Cardiac septum (tissue), 1 donor: ENCODE measurements at regions not wholly inside any gene's neighbourhood (a gene's known extent, or its start where the extent isn't known, plus 50 kb on each side); places are given as distances from the start of the nearest gene placed in this dataset.
"Not testable (repeated sequence)": the region's sequence is repeated elsewhere in the genome, so short reads cannot be mapped to it uniquely, and the experiment has no call there.

Source experiments
- DNase-seq: peaks from one replicate; pipeline ENCODE4 v3.0.0-alpha.2; 2020; ENCODE audit warnings: low spot score
- intact Hi-C: fragments of 100-400 bp; cut with DNase I; formaldehyde crosslinking; loops from one replicate; pipeline ENCODE4 v1.14.0; 2022
- donor health status: DM: no; HTN: no; CAD: no.

- intact Hi-C loops: no loop called here
- no peak for DNase-seq
Measured at GRCh38 chr2:65789923-65790675, 357.7 kb upstream of the SPRED2 start.

- intact Hi-C loops: no loop called here
- DNase-seq: no peak
Measured at GRCh38 chr2:65788556-65788955, 356.2 kb upstream of the SPRED2 start.

DNA sequence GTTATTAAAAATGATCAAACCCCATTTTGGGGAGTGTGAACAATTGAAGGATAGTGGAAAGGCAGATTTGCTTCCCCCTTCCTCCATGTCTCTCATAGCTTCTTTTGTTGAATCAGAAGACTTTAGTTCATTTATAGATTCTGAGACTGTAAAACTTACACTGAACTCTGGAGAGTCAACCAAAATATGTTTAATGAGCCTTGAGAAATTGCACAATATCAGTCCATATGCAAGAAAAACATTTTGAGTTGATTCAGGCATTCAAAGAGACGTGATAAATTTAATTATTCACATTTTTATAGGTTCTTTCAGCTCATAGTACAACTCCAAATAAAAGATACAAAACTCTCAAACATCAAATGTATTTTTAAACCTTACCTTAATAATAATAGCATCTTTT, 354.4 kb upstream of the SPRED2 start:
- intact Hi-C loops: no loop called here
- no peak for DNase-seq

DNA sequence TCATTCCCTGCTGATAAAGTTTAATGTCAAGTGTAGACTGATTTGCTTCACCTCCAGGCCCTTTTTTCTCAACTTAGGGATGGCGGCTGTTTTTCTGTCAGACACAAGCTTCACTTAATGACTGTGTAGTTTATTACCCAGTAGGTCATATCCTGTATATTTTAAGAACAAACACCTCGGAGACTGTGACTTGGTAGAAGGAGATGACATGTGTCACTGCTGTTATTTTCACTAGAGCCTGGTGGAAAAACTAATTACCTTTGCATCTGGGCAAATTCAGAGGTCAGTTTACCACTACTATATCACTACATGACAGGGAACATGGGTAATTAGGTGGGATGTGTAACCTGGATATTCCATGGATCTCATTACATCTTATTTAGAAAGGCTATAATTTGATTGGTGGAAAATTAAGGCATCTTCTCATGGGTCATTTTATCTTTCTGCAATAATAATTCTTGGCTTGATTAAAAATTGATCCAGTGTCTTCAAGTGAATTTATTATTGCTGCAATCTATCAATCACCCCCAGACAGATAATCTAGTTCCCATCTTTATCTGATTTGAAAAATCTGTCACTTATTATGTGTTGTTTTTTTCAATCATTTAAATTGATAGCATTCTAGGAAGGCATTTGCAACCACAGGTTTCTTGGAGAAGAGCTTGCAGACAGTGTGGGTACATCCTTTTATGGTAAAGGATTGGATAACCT, 353.8 kb upstream of the SPRED2 start:
- intact Hi-C loops: no loop called here
- no peak for DNase-seq

DNA sequence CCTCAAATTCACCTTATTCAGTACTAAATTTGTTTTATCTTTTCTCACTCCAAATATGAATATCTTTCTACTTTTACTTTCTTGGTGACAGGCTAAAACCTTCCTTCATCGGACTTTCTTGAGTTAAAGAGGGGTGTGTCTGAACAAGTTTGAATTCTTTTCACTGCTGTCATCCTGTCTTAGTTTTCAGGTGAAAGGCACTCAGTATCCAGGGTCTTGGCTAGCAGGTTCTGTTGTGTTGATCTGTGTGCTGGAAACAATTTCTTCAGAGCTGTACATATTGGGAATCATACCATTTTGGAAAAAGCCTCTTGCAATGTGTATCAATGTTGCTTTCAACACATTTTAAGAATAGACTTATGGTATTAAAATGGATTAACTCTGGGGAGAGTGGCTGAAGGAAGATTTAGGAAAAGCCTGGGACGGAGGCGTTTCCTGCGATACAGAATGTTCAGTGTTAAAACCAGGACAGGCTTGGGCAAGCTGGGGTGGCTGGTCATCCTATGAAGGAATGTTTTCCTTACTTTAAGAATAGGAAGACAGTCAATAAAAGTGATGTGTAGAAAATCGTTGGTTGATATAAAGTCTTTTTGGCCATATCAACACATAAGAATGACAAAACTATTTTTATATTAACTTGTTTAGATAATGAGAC, 350.7 kb upstream of the SPRED2 start:
- intact Hi-C loops: no loop called here
- no peak for DNase-seq

- no peak for DNase-seq
Measured at GRCh38 chr2:65782186-65782585, 349.8 kb upstream of the SPRED2 start.

DNA sequence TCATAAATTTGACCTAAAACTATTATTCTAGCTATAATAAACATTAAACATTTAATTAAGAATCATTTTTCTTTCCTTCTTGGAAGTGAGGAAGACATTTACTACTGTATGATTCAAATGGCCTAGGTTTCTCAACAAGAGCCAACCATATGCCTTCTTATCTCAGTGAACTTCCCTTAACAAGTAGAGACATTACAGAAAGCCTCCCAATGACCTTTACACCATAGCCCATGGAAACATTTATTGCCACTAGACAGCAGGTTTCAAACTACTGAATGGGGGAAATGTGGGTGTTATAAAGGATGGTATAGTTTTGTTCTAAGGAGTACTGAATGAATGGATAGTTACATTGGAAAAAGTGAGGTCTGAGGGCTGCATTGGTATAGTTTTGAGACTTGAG, 349.4 kb upstream of the SPRED2 start:
- intact Hi-C loops: no loop called here
- no peak for DNase-seq

More at GRCh38 chr2:65782186-65782585, 349.8 kb upstream of the SPRED2 start:
- intact Hi-C loops: no loop called here

DNA sequence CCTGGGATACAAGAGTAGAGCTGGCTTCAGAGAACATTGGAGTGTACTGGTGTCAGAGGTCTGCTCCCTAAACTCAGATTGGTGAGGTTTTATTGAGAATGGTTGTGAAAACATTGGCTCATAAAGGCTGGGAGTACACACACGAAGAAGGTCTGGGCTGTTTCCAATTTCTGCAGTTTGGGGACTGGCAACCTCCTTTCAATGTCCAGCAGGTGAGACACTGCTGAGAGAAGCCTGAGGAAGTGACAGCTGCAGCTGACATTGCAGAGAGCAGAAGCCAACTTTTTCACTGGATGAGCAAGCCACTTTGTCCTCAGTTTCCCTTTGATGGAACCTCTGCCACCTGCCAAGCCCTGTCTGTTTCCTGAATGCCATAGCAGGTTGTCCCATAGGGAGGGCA, 346.6 kb upstream of the SPRED2 start:
- DNase-seq: no peak
- intact Hi-C loops: no loop called here

- intact Hi-C loops: no loop called here
Measured at GRCh38 chr2:65778137-65778536, 345.7 kb upstream of the SPRED2 start.

GRCh38 chr2:65775839-65776238, 343.4 kb upstream of the SPRED2 start:
- intact Hi-C loops: no loop called here
- no peak for DNase-seq

More at GRCh38 chr2:65778137-65778536, 345.7 kb upstream of the SPRED2 start:
- DNase-seq: no peak

DNA sequence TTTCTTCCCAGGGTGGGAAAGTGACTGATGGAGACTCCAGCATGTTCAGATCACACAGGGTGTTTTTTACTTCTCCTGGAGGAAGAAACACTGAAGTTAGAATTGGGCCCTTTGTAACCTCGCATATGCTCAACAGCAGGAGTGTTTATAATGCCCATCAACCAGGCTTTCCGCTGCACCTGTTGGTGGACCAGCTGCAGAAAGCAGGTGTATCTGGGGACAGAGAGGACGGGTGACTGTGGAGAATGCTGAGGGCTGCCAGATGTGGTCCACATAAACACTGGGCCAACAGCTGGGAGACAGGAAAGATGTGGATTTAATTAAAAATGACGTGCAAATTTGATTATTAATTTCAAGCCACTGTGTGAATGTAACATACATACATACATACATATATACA, 335.5 kb upstream of the SPRED2 start:
- DNase-seq: no peak
- intact Hi-C loops: no loop called here

DNA sequence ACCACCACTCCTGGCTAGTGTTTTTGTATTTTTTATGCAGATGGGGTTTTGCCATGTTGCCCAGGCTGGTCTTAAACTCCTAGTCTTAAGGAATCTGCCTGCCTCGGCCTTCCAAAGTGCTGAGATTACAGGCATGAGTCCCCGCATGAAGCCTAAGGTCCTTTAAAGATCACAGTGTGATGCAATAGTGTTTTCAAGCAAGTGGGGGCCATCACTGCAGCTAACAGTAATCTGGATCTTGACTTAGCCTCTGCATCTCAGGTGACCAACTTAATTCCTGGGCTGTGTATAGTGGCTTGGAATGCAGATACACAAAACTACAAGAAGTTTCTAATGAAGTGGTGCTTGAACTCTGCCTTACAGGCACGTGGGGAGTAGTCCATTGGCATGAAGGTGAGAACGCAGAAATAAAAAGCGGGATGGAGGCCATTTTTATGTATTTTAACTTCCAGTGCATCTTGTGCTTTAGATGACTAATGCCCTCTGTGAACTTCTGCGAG, 334.4 kb upstream of the SPRED2 start:
- DNase-seq: no peak
- intact Hi-C loops: no loop called here

DNA sequence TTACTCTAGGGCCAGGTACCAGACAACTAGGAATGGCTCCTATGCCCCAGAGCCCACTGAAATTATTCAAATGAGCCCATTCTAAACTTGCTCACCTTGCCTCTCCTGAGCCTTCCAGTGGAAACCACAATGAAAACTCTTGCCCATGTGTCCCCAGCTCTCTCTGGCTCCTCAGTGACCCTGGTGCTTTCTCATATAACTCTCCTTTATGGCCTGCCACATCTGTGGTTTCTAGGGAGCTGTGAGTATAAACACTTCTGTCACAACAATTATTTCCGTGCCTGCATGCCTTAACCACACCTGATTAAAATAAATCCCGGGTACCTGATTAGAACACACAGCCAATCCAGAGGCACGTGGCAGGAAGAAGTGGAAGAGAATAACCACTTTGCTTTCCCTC, 333.0 kb upstream of the SPRED2 start:
- intact Hi-C loops: no loop called here
- no peak for DNase-seq

DNA sequence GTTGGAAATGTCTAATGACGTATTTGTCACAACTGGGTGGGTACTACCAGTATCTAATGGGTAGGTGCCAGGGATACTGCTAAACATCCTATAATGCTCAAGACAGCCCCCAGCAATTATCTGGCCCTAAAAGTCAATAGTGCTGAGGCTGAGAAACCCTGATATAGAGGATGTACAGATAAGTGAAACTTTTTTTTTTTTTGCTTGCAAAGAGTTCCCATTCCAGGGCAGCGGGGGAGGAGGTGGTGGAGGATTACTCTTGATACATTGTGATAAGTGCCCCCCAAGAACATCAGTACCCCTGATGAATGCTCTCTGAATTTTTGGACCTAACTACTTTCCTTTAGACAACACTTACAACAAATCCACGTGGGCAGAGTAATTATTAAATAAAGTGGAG, 329.7 kb upstream of the SPRED2 start:
- no peak for DNase-seq
- intact Hi-C loops: no loop called here

- intact Hi-C loops: no loop called here
- DNase-seq: no peak
Measured at GRCh38 chr2:65754219-65754618, 321.8 kb upstream of the SPRED2 start.

GRCh38 chr2:65751408-65751807, 319.0 kb upstream of the SPRED2 start:
- intact Hi-C loops: no loop called here
- no peak for DNase-seq

DNA sequence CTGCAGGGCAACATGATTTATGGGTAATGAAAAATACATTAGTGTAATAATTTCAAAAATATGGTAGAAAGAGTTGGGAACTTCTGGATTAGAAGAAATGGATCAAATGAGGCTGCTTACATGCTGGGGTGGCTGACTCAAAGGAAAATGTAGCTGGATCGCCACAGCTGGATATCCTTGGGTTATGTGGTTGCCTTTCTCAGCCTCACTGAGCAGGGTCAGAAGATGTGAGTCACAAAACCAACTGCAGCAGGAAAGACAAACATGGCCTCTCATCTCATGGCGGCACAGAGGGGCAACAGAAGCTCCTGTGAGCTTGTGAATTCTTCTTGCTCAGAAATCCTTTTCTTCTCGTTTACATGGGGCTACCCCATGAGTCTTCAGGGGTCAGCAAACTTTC, 317.1 kb upstream of the SPRED2 start:
- intact Hi-C loops: no loop called here

GRCh38 chr2:65747875-65748274, 315.5 kb upstream of the SPRED2 start:
- DNase-seq, intact Hi-C loops: not testable (repeated sequence)

More for the DNA sequence above, 317.1 kb upstream of the SPRED2 start:
- no peak for DNase-seq

DNA sequence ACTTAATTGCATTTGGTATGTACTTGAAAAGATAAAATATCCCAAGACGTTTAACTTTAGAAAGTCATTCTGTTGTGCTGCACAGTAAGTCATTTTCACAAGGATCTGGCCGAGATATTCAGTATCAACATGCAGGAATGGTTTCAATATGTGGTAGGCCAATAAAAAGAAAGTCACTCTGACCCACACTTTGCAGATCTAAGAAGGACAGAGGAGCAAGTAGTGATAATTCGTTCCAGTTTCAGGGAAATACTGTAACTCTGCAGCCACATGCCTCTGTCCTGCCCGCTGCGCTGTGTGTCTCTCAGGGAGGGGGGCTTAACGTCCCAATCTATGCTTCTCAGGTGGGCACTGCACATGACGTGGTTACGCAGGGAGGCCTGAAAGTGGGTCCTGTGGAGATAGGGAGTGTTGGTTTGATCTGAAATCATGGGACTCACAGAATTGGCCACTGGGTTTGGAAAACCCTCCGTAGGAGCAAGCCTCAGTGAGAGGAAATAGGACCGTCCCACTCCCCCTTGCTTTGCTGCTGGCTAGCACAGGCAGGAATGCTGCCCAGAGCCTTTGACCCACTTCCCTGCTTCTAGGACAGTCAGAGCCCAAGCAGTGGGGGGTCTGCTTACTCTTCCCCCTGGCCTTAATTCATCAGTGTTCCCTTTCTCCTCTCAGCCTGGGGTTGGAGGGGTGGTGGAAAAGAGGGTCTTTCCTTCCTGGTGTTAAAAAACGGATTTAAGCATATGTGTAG, 314.7 kb upstream of the SPRED2 start:
- intact Hi-C loops: no loop called here
- no peak for DNase-seq
